Urothelium cell line (cell line): ENCODE measurements at regions not wholly inside any gene's neighbourhood (a gene's known extent, or its start where the extent isn't known, plus 50 kb on each side); places are given as distances from the start of the nearest gene placed in this dataset.

Source experiments
- DNase-seq: peaks from one replicate; pipeline ENCODE4 v3.0.0; 2011; ENCODE audit warnings: low spot score, mixed read lengths
- FAIRE-seq: peaks from 2 replicates; lab custom pipeline; 2011; peaks lifted over from hg19 to GRCh38; lab: Jason Lieb, UNC

DNA sequence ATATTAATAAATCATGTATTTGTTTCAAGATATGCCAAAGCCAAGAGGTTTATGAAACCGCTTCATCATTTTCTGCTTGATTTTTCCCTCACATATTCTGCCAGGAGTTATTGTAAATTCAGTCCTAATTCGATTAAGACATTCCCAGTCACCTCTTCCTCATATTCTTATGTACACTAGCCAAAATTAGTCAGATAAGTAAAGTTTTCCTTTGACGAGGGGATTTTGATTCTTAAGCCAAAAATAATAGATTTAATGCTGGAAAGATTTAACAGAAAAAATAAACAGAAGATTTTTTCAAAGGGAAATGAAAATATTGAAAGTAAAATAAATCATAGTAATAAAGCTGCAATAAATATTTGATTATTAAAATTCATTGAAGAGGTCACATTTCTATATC lies 51.0 kb upstream of the VEGFC start:
- FAIRE-seq (no peak), DNase-seq (no peak)

GRCh38 chr4:176844448-176844847 lies 51.7 kb upstream of the VEGFC start:
- DNase-seq = no peak
- FAIRE-seq = no peak

DNA sequence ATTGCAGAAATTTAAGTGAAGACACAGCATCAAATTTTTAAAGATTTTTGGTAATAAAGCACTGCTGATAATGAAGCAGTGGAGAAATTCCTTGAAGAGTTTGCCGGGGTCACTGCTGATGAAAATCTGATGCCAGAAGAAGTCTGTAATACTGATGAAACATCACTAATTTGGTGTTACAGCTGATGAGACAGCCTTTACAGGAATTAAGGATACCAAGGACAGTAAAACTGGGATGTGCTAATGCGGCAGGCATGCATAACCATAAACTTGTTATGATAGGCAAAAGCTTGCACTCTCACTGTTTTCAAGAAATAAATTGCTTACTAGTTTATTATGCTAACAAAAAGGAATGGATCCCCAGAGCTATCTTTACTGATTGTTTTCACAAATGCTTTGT lies 52.9 kb upstream of the VEGFC start:
- DNase-seq = no peak
- no peak for FAIRE-seq

DNA sequence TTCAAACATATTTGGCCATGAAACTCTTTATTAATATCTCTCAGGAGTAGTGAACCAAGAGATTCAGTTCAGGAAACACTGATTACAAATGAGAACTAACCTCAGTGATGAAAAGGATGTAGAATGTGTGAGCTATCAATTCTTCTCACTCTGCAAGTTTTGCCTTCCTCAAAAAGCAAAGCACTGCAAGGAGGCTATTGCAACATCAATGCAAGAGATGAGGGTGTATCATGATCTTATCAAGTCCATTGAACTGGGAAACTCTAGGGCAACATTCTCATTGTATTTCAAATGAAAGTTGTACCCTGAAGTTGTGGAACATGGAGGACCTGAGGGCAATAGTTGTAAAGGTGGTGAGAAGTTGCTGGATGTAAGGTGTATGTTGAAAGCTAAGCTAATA lies 56.4 kb upstream of the VEGFC start:
- DNase-seq = no peak
- no peak for FAIRE-seq

DNA sequence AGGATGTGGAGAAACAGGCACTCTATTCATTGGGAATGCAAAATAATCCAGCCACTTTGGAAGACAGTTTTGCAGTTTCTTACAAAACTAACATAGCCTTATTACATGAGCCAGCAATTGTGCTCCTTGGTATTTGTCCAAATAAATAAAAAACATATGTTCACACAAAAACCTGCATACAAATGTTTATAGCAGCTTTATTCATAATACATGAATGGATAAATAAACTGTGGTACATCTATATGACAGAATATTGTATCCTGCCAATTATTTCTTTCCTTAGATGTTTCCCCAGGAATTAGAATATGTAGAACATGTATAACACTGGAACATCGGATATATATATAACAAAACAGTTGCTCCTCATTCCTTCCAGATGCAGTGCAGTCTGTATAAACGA lies 57.7 kb upstream of the VEGFC start:
- FAIRE-seq (no peak), DNase-seq (no peak)

DNA sequence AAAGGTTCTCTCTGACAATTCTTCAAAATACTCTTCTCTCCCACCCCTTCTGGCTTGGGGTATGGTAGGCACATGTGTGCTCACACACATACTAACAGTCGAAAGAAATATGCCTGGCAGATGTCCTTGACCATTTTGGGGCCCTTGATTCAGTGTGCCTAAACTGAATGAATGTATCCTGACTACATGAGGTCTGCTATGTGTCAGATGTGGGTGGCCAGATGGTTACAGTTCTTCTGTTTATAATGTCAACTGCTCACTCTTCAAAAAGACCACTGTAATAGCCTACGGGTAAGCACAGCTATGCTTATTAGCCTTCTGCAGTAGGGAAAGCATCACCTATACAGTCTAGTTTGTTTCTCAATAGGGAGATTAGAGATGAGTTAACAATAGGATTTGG lies 63.7 kb upstream of the VEGFC start:
- FAIRE-seq = no peak

GRCh38 chr4:176858839-176859238 lies 66.1 kb upstream of the VEGFC start:
- FAIRE-seq (no peak), DNase-seq (no peak)

More for the DNA sequence above, 63.7 kb upstream of the VEGFC start:
- no peak for DNase-seq

DNA sequence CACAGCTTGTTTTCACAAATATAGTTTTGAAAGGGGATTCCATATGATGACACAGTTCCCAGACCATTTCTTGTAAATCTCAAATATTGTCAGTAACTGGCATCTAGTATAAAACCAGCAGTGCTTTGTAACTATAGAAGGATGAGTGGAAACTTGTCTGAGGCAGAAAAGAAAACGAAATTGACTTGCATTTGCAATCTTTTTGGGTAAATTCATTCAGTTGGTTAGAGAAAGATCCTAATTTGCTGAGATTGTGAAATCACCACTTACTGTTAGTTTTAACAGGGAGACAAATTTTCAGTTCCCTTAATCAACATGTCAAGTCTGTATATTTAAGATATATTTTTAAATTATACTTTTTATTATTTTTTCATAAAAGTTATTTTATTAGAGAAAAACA lies 71.5 kb upstream of the VEGFC start:
- DNase-seq (no peak), FAIRE-seq (no peak)

GRCh38 chr4:176868676-176869075 lies 76.0 kb upstream of the VEGFC start:
- FAIRE-seq = no peak
- DNase-seq = no peak

- DNase-seq (no peak), FAIRE-seq (no peak)
Measured at GRCh38 chr4:176872461-176872860, 79.7 kb upstream of the VEGFC start.

- no peak for FAIRE-seq
Measured at GRCh38 chr4:176874721-176875445, 82.2 kb upstream of the VEGFC start.

DNA sequence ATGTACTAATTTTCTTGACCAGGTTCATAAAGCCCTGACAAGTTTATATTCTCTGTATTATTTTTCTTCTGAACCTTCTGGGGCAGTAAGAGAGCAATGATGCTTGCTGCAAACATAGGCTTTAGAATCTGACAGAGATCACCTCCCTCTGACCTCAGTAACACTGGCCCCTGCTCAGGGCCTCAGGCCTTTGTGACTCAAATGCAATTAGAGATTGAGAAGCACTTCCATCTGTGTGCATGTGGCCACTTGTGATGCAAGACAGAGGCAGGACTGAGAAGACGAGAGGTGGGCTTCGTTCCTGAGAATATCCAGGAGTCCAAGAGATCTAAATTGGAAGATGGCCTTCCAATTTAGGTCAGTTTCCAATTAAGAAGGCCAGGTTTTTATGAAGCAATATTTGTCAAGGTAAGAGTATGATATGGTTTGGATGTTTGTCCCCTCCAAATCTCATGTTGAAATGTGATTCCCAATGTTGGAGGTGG lies 82.8 kb upstream of the VEGFC start:
- FAIRE-seq = no peak
- DNase-seq = no peak

More at GRCh38 chr4:176874721-176875445, 82.2 kb upstream of the VEGFC start:
- DNase-seq = no peak

DNA sequence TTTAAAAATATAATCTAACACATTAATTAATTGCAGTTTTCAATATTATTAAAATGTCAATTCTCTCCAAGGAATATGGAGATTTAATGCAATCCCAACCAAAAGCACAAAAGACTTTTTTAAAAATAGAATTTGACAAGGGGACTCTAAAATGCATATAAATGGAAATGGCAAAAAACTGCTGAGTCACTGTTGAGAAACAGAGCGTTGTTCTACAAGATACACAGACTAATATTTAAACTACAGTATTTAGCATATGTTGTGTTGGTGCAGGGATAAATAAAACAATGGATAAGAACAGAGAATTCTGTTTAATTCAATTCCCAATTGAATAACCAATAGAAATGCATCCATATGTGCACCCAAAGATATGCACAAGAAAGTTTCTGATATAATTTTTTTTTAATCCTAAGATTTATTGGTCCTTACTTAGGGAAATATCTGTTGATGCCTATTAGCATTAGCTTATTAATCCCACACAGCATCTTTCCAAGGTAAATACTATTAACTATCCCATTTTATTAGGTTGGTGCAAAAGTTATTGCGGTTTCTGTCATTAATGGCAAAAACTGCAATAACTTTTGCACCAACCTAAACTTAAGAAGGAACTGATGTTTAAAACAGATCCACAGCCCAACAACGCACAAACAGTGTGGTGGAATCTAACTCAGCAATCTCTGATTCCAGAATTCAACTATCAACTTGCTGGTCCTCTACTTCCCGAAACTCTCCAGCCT lies 86.8 kb upstream of the VEGFC start:
- FAIRE-seq = no peak
- DNase-seq = no peak

GRCh38 chr4:176882206-176882605 lies 89.5 kb upstream of the VEGFC start:
- FAIRE-seq (no peak), DNase-seq (no peak)

DNA sequence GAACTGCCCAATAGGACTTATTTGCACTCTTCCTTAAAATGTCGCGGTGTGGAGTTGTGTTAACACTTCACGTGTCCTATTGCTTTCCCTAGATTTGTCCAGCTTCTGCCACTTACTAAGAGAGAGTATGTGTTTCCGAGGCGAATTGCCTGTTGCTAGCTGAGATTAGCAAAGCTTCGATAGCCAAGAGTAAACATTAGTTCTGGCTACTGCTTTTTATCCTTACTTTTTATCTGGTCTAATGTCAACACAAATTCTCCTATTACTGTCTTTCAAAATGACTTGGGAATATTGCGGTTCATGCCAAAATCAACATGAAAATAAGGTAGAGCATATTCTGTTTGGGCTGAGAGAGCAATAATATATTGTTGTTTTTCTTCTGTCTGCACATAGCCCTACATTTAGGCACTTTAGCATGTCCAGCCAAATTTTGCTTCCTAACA lies 90.4 kb upstream of the VEGFC start:
- FAIRE-seq = no peak
- no peak for DNase-seq

- FAIRE-seq (no peak), DNase-seq (peak; percentile 37)
Measured at GRCh38 chr4:176883681-176884418, 91.1 kb upstream of the VEGFC start.

GRCh38 chr4:176885224-176885623 lies 92.5 kb upstream of the VEGFC start:
- no peak for DNase-seq
- FAIRE-seq = no peak

- no peak for DNase-seq
- no peak for FAIRE-seq
Measured at GRCh38 chr4:176886135-176886534, 93.4 kb upstream of the VEGFC start.

DNA sequence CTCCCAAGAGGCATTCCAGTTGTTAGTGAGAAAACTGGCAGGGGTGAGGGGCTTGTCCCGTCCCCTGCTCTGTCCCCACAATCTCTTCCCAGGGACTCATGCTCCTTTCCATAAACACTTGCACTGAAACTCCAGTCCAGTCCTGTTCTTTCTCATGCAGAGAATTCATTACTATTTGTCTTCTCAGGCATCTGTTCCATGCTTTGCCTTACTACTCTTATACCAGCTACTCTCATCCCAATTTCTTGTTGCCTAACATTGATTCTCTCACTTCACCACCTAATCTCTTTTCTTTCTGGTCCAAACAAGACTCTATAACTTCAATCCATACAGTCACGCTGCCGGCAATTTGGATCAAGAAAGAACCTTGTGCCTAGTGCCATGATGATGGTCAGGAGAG lies 97.1 kb upstream of the VEGFC start:
- FAIRE-seq (no peak), DNase-seq (no peak)

DNA sequence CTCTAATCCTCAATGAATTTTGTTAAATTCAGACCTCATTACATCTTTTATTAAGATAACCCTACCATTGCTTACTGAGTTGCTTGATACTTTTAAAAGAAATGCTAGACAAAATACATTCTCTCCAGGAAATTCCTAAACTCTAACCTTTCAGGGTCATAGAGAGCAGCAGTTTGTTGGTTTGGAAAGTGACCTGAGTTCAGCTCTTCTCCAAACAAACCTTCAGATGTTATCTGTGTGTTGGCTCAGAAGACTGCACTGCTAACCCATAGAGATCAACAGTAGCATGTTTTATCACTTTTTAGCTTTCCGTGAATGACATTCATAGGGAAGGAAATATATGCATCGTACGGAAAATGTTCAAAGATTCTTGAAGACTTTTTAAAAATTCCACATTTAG lies 101.8 kb upstream of the VEGFC start:
- DNase-seq (no peak), FAIRE-seq (no peak)

DNA sequence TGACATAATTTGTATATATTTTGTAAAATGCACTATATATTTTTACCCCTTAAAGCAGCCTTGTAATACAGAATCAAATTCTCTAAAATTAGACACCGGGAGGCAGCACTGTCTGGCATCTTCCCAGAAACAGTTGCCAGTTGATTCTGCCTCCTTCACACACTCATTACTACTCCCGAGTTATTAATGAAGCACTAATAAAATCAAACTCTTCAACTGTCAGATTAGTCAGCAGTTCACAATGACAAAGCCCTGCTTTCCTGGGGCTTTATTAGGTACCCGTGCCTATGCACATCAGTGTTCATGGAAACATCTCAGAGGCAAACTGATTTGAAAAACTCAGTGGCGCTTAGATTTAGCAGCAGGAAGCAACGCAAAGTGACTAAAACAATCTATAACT lies 103.5 kb upstream of the VEGFC start:
- FAIRE-seq (no peak), DNase-seq (no peak)

DNA sequence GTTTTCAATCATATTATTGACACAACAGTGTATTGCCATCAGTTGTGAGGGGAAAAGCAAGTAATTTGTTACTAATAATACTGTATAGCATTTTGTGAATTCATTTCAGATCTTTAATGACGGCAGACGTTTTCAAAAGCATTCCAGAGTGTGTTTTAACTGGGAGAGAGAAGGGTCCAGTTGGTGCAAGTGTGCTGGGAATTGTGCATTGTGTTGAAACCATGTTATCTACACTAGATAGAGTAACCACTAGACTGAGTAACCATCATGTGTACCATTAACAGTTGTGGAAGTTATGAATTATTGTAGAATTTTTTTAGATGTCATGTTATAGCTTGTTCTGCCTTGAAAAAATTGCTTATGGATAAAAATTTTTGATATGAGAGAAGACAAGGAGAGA lies 104.5 kb upstream of the VEGFC start:
- FAIRE-seq = no peak
- DNase-seq = no peak
